ENCODE measurements at regions not wholly inside any gene's neighbourhood (a gene's known extent, or its start where the extent isn't known, plus 50 kb on each side); places are given as distances from the start of the nearest gene placed in this dataset.

- FAIRE-seq (no peak), DNase-seq (no peak), ATAC-seq (no peak)
- no peak for TF ChIP-seq CTCF (IDR thresholded peaks at IDR 0.05)
- no peaks in the 10 kb centered on the region for H3K9me3 ChIP-seq
- 82 to 83% methylated on average over 3 of the region's 3 CpGs for WGBS, 2 donors
- no peaks in the 10 kb centered on the region for H3K27me3 ChIP-seq
- H3K4me1 ChIP-seq: no peaks in the 10 kb centered on the region
- no peaks in the 10 kb centered on the region for H3K36me3 ChIP-seq
- intact Hi-C loops (cut with DNase I): no loop called here
- no peak overlapping the region for H3K27ac ChIP-seq
- H3K4me3 ChIP-seq: no peak overlapping the region
Observed at GRCh38 chr4:124396333-124396732, 316.2 kb downstream of the ANKRD50 start.

- TF ChIP-seq CTCF (IDR thresholded peaks at IDR 0.05): no peak
- intact Hi-C loops (cut with DNase I): no loop called here
- H3K27ac ChIP-seq: no peak overlapping the region
- FAIRE-seq (no peak), ATAC-seq (no peak), DNase-seq (no peak)
- WGBS, 2 donors: 56 to 62% methylated on average over 3 of the region's 3 CpGs
- H3K4me3 ChIP-seq: no peak overlapping the region
- no peaks in the 10 kb centered on the region for H3K36me3 ChIP-seq
- H3K9me3 ChIP-seq: no peaks in the 10 kb centered on the region
- H3K27me3 ChIP-seq: no peaks in the 10 kb centered on the region
- no peaks in the 10 kb centered on the region for H3K4me1 ChIP-seq
Observed at GRCh38 chr4:124401606-124402005, 310.9 kb downstream of the ANKRD50 start.

- H3K4me3 ChIP-seq: no peak overlapping the region
- H3K27me3 ChIP-seq: no peaks in the 10 kb centered on the region
- no peak overlapping the region for H3K27ac ChIP-seq
- no peaks in the 10 kb centered on the region for H3K4me1 ChIP-seq
- DNase-seq: no peak
- ATAC-seq: no peak
- H3K9me3 ChIP-seq: no peaks in the 10 kb centered on the region
- 66 to 71% methylated on average over 4 of the region's 4 CpGs for WGBS, 2 donors
- intact Hi-C loops (cut with DNase I): no loop called here
- no peak for FAIRE-seq
- no peak for TF ChIP-seq CTCF (IDR thresholded peaks at IDR 0.05)
- no peaks in the 10 kb centered on the region for H3K36me3 ChIP-seq
Observed at GRCh38 chr4:124409044-124409443, 303.5 kb downstream of the ANKRD50 start.

GRCh38 chr4:124414276-124415040, 298.1 kb downstream of the ANKRD50 start:
- Histone ChIP-seq H3K36me3 (no peaks in the 10 kb centered on the region), H3K27me3 (no peaks in the 10 kb centered on the region), H3K27ac (no peak overlapping the region), H3K9me3 (no peaks in the 10 kb centered on the region), H3K4me3 (no peak overlapping the region), H3K4me1 (no peaks in the 10 kb centered on the region)
- WGBS, 2 donors: 79 to 84% methylated on average over 2 of the region's 2 CpGs
- no peak for FAIRE-seq
- ATAC-seq: no peak
- TF ChIP-seq CTCF (IDR thresholded peaks at IDR 0.05): no peak
- intact Hi-C loops (cut with DNase I): no loop called here
- DNase-seq: no peak

GRCh38 chr4:124415146-124415545, 297.4 kb downstream of the ANKRD50 start:
- WGBS, 2 donors: 72 to 81% methylated on average over 6 of the region's 6 CpGs
- Histone ChIP-seq H3K27ac (no peak overlapping the region), H3K4me1 (no peaks in the 10 kb centered on the region), H3K27me3 (no peaks in the 10 kb centered on the region), H3K4me3 (no peak overlapping the region), H3K36me3 (no peaks in the 10 kb centered on the region), H3K9me3 (no peaks in the 10 kb centered on the region)
- FAIRE-seq (no peak), DNase-seq (no peak), ATAC-seq (no peak)
- intact Hi-C loops (cut with DNase I): no loop called here
- TF ChIP-seq CTCF (IDR thresholded peaks at IDR 0.05): no peak

Measured in pancreas (tissue), 10 donors.